ENCODE measurements at regions not wholly inside any gene's neighbourhood (a gene's known extent, or its start where the extent isn't known, plus 50 kb on each side); places are given as distances from the start of the nearest gene placed in this dataset.

- DNase-seq (ENCODE audit: low spot score) = no peak
These were observed 184.7 kb upstream of the FN1 start for GRCh38 chr2:215620528-215620927.

GRCh38 chr2:215619989-215620388 lies 184.1 kb upstream of the FN1 start:
- no peak for DNase-seq (ENCODE audit: low spot score)

- DNase-seq (ENCODE audit: low spot score) = no peak
These were observed 183.4 kb upstream of the FN1 start for GRCh38 chr2:215619022-215619958.

- DNase-seq (ENCODE audit: low spot score) = no peak
These were observed 182.3 kb upstream of the FN1 start for GRCh38 chr2:215618145-215618544.

GRCh38 chr2:215617060-215617824 lies 181.4 kb upstream of the FN1 start:
- no peak for DNase-seq (ENCODE audit: low spot score)

GRCh38 chr2:215615803-215616174 lies 179.9 kb upstream of the FN1 start:
- no peak for DNase-seq (ENCODE audit: low spot score)

- no peak for DNase-seq (ENCODE audit: low spot score)
These were observed 179.4 kb upstream of the FN1 start for GRCh38 chr2:215615067-215615802.

- DNase-seq (ENCODE audit: low spot score) = no peak
These were observed 178.4 kb upstream of the FN1 start for GRCh38 chr2:215614296-215614695.

- DNase-seq (ENCODE audit: low spot score) = no peak
These were observed 178.0 kb upstream of the FN1 start for GRCh38 chr2:215613888-215614287.

GRCh38 chr2:215613280-215613679 lies 177.4 kb upstream of the FN1 start:
- peak; percentile 26 for DNase-seq (ENCODE audit: low spot score)

- peak; percentile 34 for DNase-seq (ENCODE audit: low spot score)
These were observed 176.9 kb upstream of the FN1 start for GRCh38 chr2:215612786-215613185.

GRCh38 chr2:215611609-215612386 lies 175.9 kb upstream of the FN1 start:
- no peak for DNase-seq (ENCODE audit: low spot score)

- no peak for DNase-seq (ENCODE audit: low spot score)
These were observed 173.5 kb upstream of the FN1 start for GRCh38 chr2:215609089-215610032.

- DNase-seq (ENCODE audit: low spot score) = no peak
These were observed 171.9 kb upstream of the FN1 start for GRCh38 chr2:215607766-215608165.

GRCh38 chr2:215606219-215606618 lies 170.4 kb upstream of the FN1 start:
- DNase-seq (ENCODE audit: low spot score) = no peak

- DNase-seq (ENCODE audit: low spot score) = no peak
These were observed 169.3 kb upstream of the FN1 start for GRCh38 chr2:215605214-215605613.

GRCh38 chr2:215604606-215605005 lies 168.7 kb upstream of the FN1 start:
- no peak for DNase-seq (ENCODE audit: low spot score)

- no peak for DNase-seq (ENCODE audit: low spot score)
These were observed 167.6 kb upstream of the FN1 start for GRCh38 chr2:215603440-215603839.

- no peak for DNase-seq (ENCODE audit: low spot score)
These were observed 167.1 kb upstream of the FN1 start for GRCh38 chr2:215602997-215603396.

- no peak for DNase-seq (ENCODE audit: low spot score)
These were observed 166.3 kb upstream of the FN1 start for GRCh38 chr2:215601990-215602721.
